Erythroblast (primary cell): ENCODE measurements at regions not wholly inside any gene's neighbourhood (a gene's known extent, or its start where the extent isn't known, plus 50 kb on each side); places are given as distances from the start of the nearest gene placed in this dataset.

Experiments used
- GATA1 ChIP-seq: IDR thresholded peaks from 2 replicates; pipeline ENCODE4 v1.6.1; 2011; ENCODE audit warnings: low read depth, mild to moderate bottlenecking, control low read depth, low read length, moderate library complexity
- POLR2A ChIP-seq: IDR thresholded peaks from 2 replicates; pipeline ENCODE4 v1.6.1; 2011; ENCODE audit warnings: mild to moderate bottlenecking, low read length

DNA sequence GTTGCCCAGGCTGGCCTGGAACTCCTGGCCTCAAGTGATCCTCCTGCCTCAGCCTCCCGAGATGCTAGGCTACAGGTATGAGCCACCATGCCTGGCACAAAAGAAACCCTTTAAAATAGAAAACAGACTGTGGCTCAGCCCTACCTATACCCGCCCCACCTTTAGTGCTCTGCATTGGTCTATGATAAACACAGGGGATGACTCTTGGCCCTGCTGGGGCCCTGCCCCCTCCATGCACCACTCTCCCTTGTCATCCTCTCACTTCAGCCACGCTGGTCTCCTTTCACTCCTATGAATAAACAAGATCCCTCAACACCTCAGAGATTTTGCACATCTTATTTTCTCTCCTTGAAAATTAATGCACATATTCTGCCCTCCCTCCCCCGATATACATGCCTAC is 251.4 kb upstream of the KLF14 start:
- TF ChIP-seq POLR2A (no peak), GATA1 (no peak)
